K562 (cell line): ENCODE measurements at regions not wholly inside any gene's neighbourhood (a gene's known extent, or its start where the extent isn't known, plus 50 kb on each side); places are given as distances from the start of the nearest gene placed in this dataset.

Source experiments
- ATAC-seq: fragments of 200-7000 bp; cut with Tn5 transposase; 3 replicates; pipeline ENCODE4 v1.9.1; 2020; ENCODE audit warnings: moderate library complexity
- BruUV-seq: library from RNA; stranded (reverse); fragments of 400-500 nt; replicated peaks from 2 replicates; lab custom pipeline; 2021; lab: Mats Ljungman, UMichigan
- CTCF ChIA-PET: fragments of 300-600 bp; formaldehyde crosslinking; extraction: SDS; loops from one replicate; lab custom pipeline; 2021; ENCODE audit warnings: low intra/inter-chr PET ratio; lab: Yijun Ruan, JAX
- POLR2A ChIA-PET: fragments of 300-600, 350-650 bp; sonication (Branson Sonifier 250); formaldehyde crosslinking; extraction: SDS; loops from one replicate; lab custom pipeline; 2021; ENCODE audit warnings: antibody characterized with exemption, inconsistent platforms; lab: Yijun Ruan, JAX
- DNase-seq, 4 experiments: peaks; one replicate each; pipeline versions ENCODE4 v3.0.0 to v3.0.0-alpha.2; 2011 to 2018; ENCODE audit warnings: low spot score in 3 of 4, mixed read lengths in 3 of 4; ENCODE audit errors: extremely low read depth in 1 of 4
- FAIRE-seq: peaks from 2 replicates; lab custom pipeline; 2011; peaks lifted over from hg19 to GRCh38; lab: Jason Lieb, UNC
- H2AFZ ChIP-seq: 2 replicates; pipeline ENCODE4 v1.6.0; 2011; ENCODE audit warnings: low read depth, low read length, control low read depth, inconsistent platforms
- H3K27ac ChIP-seq: fragments of 200-600 bp; 3 replicates; pipeline ENCODE4 v1.8.0; 2011; ENCODE audit warnings: low read depth, mild to moderate bottlenecking, control low read depth, inconsistent platforms, low read length, moderate library complexity, mixed read lengths; ENCODE audit errors: extremely low read depth
- H3K27me3 ChIP-seq, 2 experiments: fragments of 300-600 bp in 1 of 2; 2 replicates in 1 of 2; 3 replicates in 1 of 2; pipeline versions ENCODE4 v1.6.0 to v1.8.0; 2011; ENCODE audit warnings: inconsistent platforms in 2 of 2, low read length in 2 of 2, mild to moderate bottlenecking in 1 of 2, mixed read lengths in 1 of 2, moderate library complexity in 1 of 2; ENCODE audit not compliant: control insufficient read depth in 2 of 2, insufficient read depth in 2 of 2
- H3K36me3 ChIP-seq: fragments of 300-600 bp; 3 replicates; pipeline ENCODE4 v1.8.0; 2011; ENCODE audit warnings: mild to moderate bottlenecking, low read length, inconsistent platforms; ENCODE audit not compliant: control insufficient read depth, insufficient read depth
- H3K4me1 ChIP-seq, 2 experiments: fragments of 200-600 bp in 1 of 2; replicated peaks in 1 of 2; 2 replicates in 1 of 2; 3 replicates in 1 of 2; pipeline versions ENCODE4 v1.5.1 to v1.8.0; 2011; ENCODE audit warnings: inconsistent platforms in 2 of 2, low read length in 2 of 2, mild to moderate bottlenecking in 1 of 2, mixed read lengths in 1 of 2, moderate library complexity in 1 of 2; ENCODE audit not compliant: control insufficient read depth in 2 of 2, insufficient read depth in 2 of 2
- H3K4me2 ChIP-seq: 2 replicates; pipeline ENCODE4 v1.6.1; 2011; ENCODE audit warnings: low read length, control low read depth, inconsistent platforms, mixed read lengths; ENCODE audit not compliant: insufficient read depth
- H3K4me3 ChIP-seq: fragments of 200-600 bp; sonication (generic), shearing (Covaris generic); 2 replicates; pipeline ENCODE4 v1.5.1; 2016; ENCODE audit warnings: control low read depth, inconsistent platforms
- H3K79me2 ChIP-seq: fragments of 200-600 bp; 3 replicates; pipeline ENCODE4 v1.8.0; 2011; ENCODE audit warnings: low read length, inconsistent platforms; ENCODE audit not compliant: control insufficient read depth, insufficient read depth
- H3K9ac ChIP-seq, 2 experiments: 2 replicates each; pipeline versions ENCODE4 v1.6.0 to v1.6.1; 2011; ENCODE audit warnings: low read depth in 2 of 2, low read length in 2 of 2, control low read depth in 1 of 2, inconsistent platforms in 1 of 2, mild to moderate bottlenecking in 1 of 2, mixed read lengths in 1 of 2; ENCODE audit not compliant: insufficient read depth in 1 of 2
- H3K9me1 ChIP-seq: one replicate; pipeline ENCODE4 v1.6.0; 2011; ENCODE audit warnings: inconsistent platforms, mild to moderate bottlenecking, low read length, moderate library complexity; ENCODE audit not compliant: control insufficient read depth, insufficient read depth
- H3K9me3 ChIP-seq: replicated peaks from 2 replicates; pipeline ENCODE4 v1.5.1; 2011; ENCODE audit warnings: low read depth, low read length, inconsistent platforms; ENCODE audit not compliant: control insufficient read depth, insufficient read depth
- H4K20me1 ChIP-seq: replicated peaks from 2 replicates; pipeline ENCODE4 v1.6.1; 2011; ENCODE audit warnings: low read length, inconsistent platforms, mixed read lengths; ENCODE audit not compliant: control insufficient read depth, insufficient read depth
- ARID1B ChIP-seq: fragments of 450-650 bp; IDR thresholded peaks from 2 replicates; pipeline ENCODE4 v1.6.1; 2016; ENCODE audit warnings: antibody characterized with exemption, mild to moderate bottlenecking, inconsistent platforms
- BRF1 ChIP-seq: IDR thresholded peaks from 3 replicates; pipeline ENCODE4 v1.6.1; 2011; ENCODE audit warnings: borderline replicate concordance, mild to moderate bottlenecking; ENCODE audit not compliant: insufficient read length; ENCODE audit errors: extremely low read depth
- CREB1 ChIP-seq, 2 experiments: sonication (generic) in 1 of 2; formaldehyde crosslinking in 1 of 2; IDR thresholded peaks; 2 replicates each; pipeline versions ENCODE4 v1.6.1 to v1.8.0; 2012 to 2022; ENCODE audit warnings: inconsistent platforms in 1 of 2, mild to moderate bottlenecking in 1 of 2, missing genetic modification reagents in 1 of 2, moderate library complexity in 1 of 2
- HIVEP1 ChIP-seq: fragments of 250-450 bp; sonication (Bioruptor Pico); IDR thresholded peaks from 2 replicates; pipeline ENCODE4 v1.4.0; 2020; ENCODE audit warnings: mild to moderate bottlenecking
- HNRNPLL ChIP-seq: fragments of 200-400 bp; formaldehyde crosslinking; IDR thresholded peaks from 2 replicates; pipeline ENCODE4 v1.6.1; 2017; ENCODE audit warnings: low read length, low read depth, mild to moderate bottlenecking; ENCODE audit not compliant: poor library complexity, severe bottlenecking
- ILK ChIP-seq: fragments of 450-650 bp; IDR thresholded peaks from 2 replicates; pipeline ENCODE4 v1.6.1; 2016; ENCODE audit warnings: missing genetic modification characterization, low read depth, mild to moderate bottlenecking, missing compliant biosample characterization, moderate library complexity, borderline replicate concordance
- JUND ChIP-seq, 2 experiments: IDR thresholded peaks; 2 replicates in 1 of 2; 3 replicates in 1 of 2; pipeline ENCODE4 v1.6.1; 2011; ENCODE audit warnings: borderline replicate concordance in 2 of 2, low read depth in 2 of 2, low read length in 2 of 2, improper control_type of control experiment in 1 of 2, missing biosample characterization in 1 of 2, missing genetic modification characterization in 1 of 2, missing genetic modification reagents in 1 of 2
- MTF1 ChIP-seq: fragments of 250-450 bp; sonication (Bioruptor Pico); IDR thresholded peaks from 2 replicates; pipeline ENCODE4 v1.9.0; 2021; ENCODE audit warnings: moderate library complexity, mild to moderate bottlenecking, inconsistent platforms, borderline replicate concordance
- NBN ChIP-seq: fragments of 450-650 bp; IDR thresholded peaks from 2 replicates; pipeline ENCODE4 v1.6.1; 2016; ENCODE audit warnings: low read depth, mild to moderate bottlenecking
- RBM14 ChIP-seq: fragments of 200-400 bp; formaldehyde crosslinking; IDR thresholded peaks from 2 replicates; pipeline ENCODE4 v1.6.1; 2018; ENCODE audit warnings: low read depth, mild to moderate bottlenecking, low read length, moderate library complexity, borderline replicate concordance; ENCODE audit not compliant: insufficient read depth
- SMAD1 ChIP-seq: fragments of 150-350 bp; IDR thresholded peaks from 2 replicates; pipeline ENCODE4 v1.6.1; 2014; ENCODE audit warnings: low read length, low read depth; ENCODE audit not compliant: partially characterized antibody
- SMAD4 ChIP-seq: fragments of 250-450 bp; sonication (Bioruptor Pico); conservative IDR thresholded peaks from 2 replicates; pipeline ENCODE4 v1.8.0; 2021; ENCODE audit warnings: inconsistent platforms, mild to moderate bottlenecking, moderate library complexity
- TCF7 ChIP-seq: sonication (generic); IDR thresholded peaks from 2 replicates; pipeline ENCODE4 v1.6.1; 2016; ENCODE audit warnings: antibody characterized with exemption, borderline replicate concordance
- ZNF76 ChIP-seq: fragments of 250-450 bp; sonication (Bioruptor Pico); IDR thresholded peaks from 2 replicates; pipeline ENCODE4 v1.4.0; 2020; ENCODE audit warnings: mild to moderate bottlenecking, moderate library complexity, borderline replicate concordance
- WGBS: fragments of 100-300 bp; shearing (Covaris generic); methylation state at CpG from one replicate; pipeline ENCODE4 v1.1.6; 2016; ENCODE audit warnings: low coverage, mixed read lengths; ENCODE audit not compliant: insufficient coverage; ENCODE audit errors: missing lambda C conversion rate; 5-methylcytosine and 5-hydroxymethylcytosine counted together
- in situ Hi-C: fragments of 300-500 bp; cut with MboI; formaldehyde crosslinking; loops from 4 replicates; pipeline ENCODE4 v1.15.0; 2018; ENCODE audit warnings: inconsistent platforms, mixed read lengths
- intact Hi-C: fragments of 100-400 bp; cut with micrococcal nuclease; formaldehyde crosslinking; loops from 2 replicates; pipeline ENCODE4 v1.14.2; 2022
- TF ChIP-seq, protein P1 (sequence below), 2 experiments: fragments of 450-650 bp in 1 of 2; sonication (generic) in 1 of 2; formaldehyde crosslinking; conservative IDR thresholded peaks; 2 replicates each; pipeline versions ENCODE4 v1.4.0 to v1.8.1; 2020 to 2022; ENCODE audit warnings: mild to moderate bottlenecking in 1 of 2, missing genetic modification reagents in 1 of 2

DNA sequence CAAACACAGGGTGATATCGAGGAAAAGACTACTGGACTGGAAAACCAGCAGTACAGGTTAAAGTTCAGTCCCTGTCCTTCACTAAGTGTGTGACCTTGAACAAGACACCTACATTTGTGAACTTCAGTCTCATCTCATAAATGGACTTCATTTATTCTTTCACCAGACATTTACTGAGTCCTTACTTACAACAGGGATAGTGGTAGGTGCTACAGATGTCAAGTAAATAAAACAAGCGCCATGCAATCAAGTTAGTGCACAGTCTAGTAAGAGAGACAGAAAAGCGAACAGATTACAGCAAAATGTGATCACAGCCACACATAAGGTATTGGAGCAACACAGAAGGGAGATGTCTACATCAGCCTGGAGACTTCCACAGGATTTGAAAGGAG, 413.2 kb downstream of the ACTL7B start:
- no peak overlapping the region for H3K27ac ChIP-seq
- in situ Hi-C loops, result no loop called here
- ChIA-PET POLR2A (no interaction called here), CTCF (no interaction called here)
- no peak overlapping the region for H3K9ac ChIP-seq
- WGBS, result 0% methylated on average over 3 of the region's 3 CpGs
- no peaks in the 10 kb centered on the region for H3K79me2 ChIP-seq
- DNase-seq, result no peak
- no peaks in the 10 kb centered on the region for H3K36me3 ChIP-seq
- no peaks in the 10 kb centered on the region for H3K9me1 ChIP-seq
- no peak for FAIRE-seq
- intact Hi-C loops, result no loop called here
- no peak overlapping the region for H3K4me2 ChIP-seq
- BruUV-seq, result no TSS peak
- H4K20me1 ChIP-seq, result 0 out of 2 replicates have a peak, but pooled peaks cover 2% of the 10 kb centered on the region
- H2AFZ ChIP-seq, result no peak overlapping the region
- H3K4me3 ChIP-seq, result no peak overlapping the region
- H3K4me1 ChIP-seq, result no peaks in the 10 kb centered on the region
- no peak for ATAC-seq
- no peaks in the 10 kb centered on the region for H3K9me3 ChIP-seq
- TF ChIP-seq, protein P1, sequence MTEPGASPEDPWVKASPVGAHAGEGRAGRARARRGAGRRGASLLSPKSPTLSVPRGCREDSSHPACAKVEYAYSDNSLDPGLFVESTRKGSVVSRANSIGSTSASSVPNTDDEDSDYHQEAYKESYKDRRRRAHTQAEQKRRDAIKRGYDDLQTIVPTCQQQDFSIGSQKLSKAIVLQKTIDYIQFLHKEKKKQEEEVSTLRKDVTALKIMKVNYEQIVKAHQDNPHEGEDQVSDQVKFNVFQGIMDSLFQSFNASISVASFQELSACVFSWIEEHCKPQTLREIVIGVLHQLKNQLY (CRISPR knock-in tag; conservative IDR thresholded peaks at IDR 0.05), result no peak
- TF ChIP-seq ILK (no peak), ZNF76 (CRISPR knock-in tag) (no peak), BRF1 (no peak)
- H3K27me3 ChIP-seq, result no peaks in the 10 kb centered on the region

DNA sequence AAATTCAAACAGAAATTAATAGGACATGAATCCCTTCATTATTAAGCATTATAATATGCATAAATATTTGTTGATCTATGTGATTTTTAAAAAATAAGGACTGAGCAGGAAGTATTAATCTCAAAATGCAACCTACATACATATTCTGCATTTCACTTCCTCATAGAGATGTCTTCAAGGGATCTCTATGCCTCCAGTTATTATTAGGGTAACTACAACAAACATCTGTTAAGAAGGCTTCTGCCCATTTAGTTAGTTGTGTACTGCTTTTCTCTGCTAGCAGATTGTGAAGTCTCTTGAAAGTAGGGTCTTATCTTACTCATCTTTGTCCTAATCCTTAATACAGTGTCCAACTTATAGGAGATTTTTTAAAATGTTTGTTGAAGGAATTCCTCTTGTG, 414.1 kb downstream of the ACTL7B start:
- Histone ChIP-seq H3K4me2 (no peak overlapping the region), H3K9me1 (no peaks in the 10 kb centered on the region), H4K20me1 (0 out of 2 replicates have a peak, but pooled peaks cover 2% of the 10 kb centered on the region), H3K27me3 (no peaks in the 10 kb centered on the region), H3K79me2 (no peaks in the 10 kb centered on the region), H3K4me3 (no peak overlapping the region), H3K4me1 (no peaks in the 10 kb centered on the region), H3K9me3 (no peaks in the 10 kb centered on the region), H3K36me3 (no peaks in the 10 kb centered on the region), H2AFZ (no peak overlapping the region), H3K9ac (no peak overlapping the region), H3K27ac (no peak overlapping the region)
- CTCF ChIA-PET, result no interaction called here
- intact Hi-C loops, result no loop called here
- no peak for FAIRE-seq
- POLR2A ChIA-PET, result no interaction called here
- in situ Hi-C loops, result no loop called here
- ATAC-seq, result no peak
- no TSS peak for BruUV-seq
- no peak for DNase-seq
- TF ChIP-seq HNRNPLL (no peak), RBM14 (no peak), SMAD1 (no peak), JUND (IDR thresholded peaks at IDR 0.05; ENCODE audit: borderline replicate concordance, low read depth, low read length) (no peak), JUND (tag; IDR thresholded peaks at IDR 0.05; ENCODE audit: borderline replicate concordance, low read depth, low read length) (no peak), ARID1B (no peak), CREB1 (IDR thresholded peaks at IDR 0.05) (no peak), CREB1 (CRISPR knock-in tag; IDR thresholded peaks at IDR 0.05) (no peak), MTF1 (CRISPR knock-in tag) (no peak), TCF7 (no peak), NBN (no peak), HIVEP1 (CRISPR knock-in tag) (no peak), SMAD4 (CRISPR knock-in tag) (no peak)
